IMR-90 (cell line): ENCODE measurements at regions not wholly inside any gene's neighbourhood (a gene's known extent, or its start where the extent isn't known, plus 50 kb on each side); places are given as distances from the start of the nearest gene placed in this dataset.

Experiments used
- CEBPB ChIP-seq: IDR thresholded peaks from 2 replicates; pipeline ENCODE4 v1.6.1; 2012; ENCODE audit warnings: low read depth, low read length, improper control_type of control experiment
- CHD1 ChIP-seq: IDR thresholded peaks from 2 replicates; pipeline ENCODE4 v1.6.1; 2012; ENCODE audit warnings: low read depth, low read length, improper control_type of control experiment
- CTCF ChIP-seq: conservative IDR thresholded peaks from 2 replicates; pipeline ENCODE4 v1.5.1; 2012; ENCODE audit warnings: mild to moderate bottlenecking, low read depth, low read length, improper control_type of control experiment
- MAFK ChIP-seq: IDR thresholded peaks from 2 replicates; pipeline ENCODE4 v1.6.1; 2012; ENCODE audit warnings: low read depth, low read length, improper control_type of control experiment
- MAZ ChIP-seq: IDR thresholded peaks from 2 replicates; pipeline ENCODE4 v1.6.1; 2012; ENCODE audit warnings: low read depth, mild to moderate bottlenecking, low read length, improper control_type of control experiment, moderate library complexity, borderline replicate concordance
- MXI1 ChIP-seq: IDR thresholded peaks from 2 replicates; pipeline ENCODE4 v1.6.1; 2012; ENCODE audit warnings: low read depth, mild to moderate bottlenecking, low read length, moderate library complexity, borderline replicate concordance
- NFE2L2 ChIP-seq: fragments of 150-350 bp; IDR thresholded peaks from 2 replicates; pipeline ENCODE4 v1.6.1; 2016; ENCODE audit warnings: low read depth, mild to moderate bottlenecking, low read length
- POLR2A ChIP-seq: IDR thresholded peaks from 2 replicates; pipeline ENCODE4 v1.6.1; 2012; ENCODE audit warnings: mild to moderate bottlenecking, low read depth, low read length
- RAD21 ChIP-seq: IDR thresholded peaks from 2 replicates; pipeline ENCODE4 v1.6.1; 2012; ENCODE audit warnings: low read length, improper control_type of control experiment
- RCOR1 ChIP-seq: IDR thresholded peaks from 2 replicates; pipeline ENCODE4 v1.6.1; 2012; ENCODE audit warnings: mild to moderate bottlenecking, low read length, improper control_type of control experiment; ENCODE audit not compliant: insufficient replicate concordance
- RFX5 ChIP-seq: IDR thresholded peaks from 2 replicates; pipeline ENCODE4 v1.8.0; 2012; ENCODE audit warnings: low read depth, mild to moderate bottlenecking, low read length, moderate library complexity
- USF2 ChIP-seq: fragments of 150-350 bp; IDR thresholded peaks from 2 replicates; pipeline ENCODE4 v1.6.1; 2017; ENCODE audit warnings: mild to moderate bottlenecking, antibody characterized with exemption, low read length, low read depth

DNA sequence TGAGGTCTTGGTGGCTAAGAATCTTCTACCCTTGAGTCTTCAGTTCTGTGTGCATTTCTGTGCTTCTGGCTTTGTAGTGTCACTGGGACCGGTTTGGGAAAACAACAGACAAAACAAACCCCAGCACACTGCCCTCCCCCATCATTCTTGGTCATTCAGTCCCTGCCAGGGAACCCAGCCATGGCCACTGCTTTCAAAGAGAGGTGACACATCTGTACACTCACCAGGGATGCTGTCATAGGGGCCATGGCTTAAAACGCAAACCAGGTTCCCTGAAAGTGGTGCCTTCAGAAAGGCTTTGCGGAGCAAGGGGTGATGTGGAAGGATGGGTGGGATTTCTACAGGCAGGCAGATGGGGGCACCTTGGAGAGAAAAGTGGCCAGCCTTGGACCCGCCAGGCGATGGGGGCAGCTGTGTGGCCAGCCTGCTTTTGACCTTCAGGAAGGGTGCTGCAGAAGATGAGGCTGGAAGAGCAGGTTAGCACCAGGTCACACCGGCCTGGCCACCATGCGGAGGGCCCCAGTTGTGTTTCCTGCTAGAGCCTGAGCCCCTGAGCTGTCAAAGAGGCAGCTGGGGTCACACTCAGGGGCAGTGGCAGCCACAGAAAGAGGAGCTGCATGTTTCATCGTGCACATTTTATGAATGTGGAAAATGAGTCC lies 101.3 kb downstream of the INHBB start:
- no peak for TF ChIP-seq POLR2A
- no peak for TF ChIP-seq MAFK
- TF ChIP-seq CHD1: no peak
- no peak for TF ChIP-seq CTCF
- TF ChIP-seq RCOR1: no peak
- no peak for TF ChIP-seq NFE2L2
- TF ChIP-seq RAD21: no peak
- no peak for TF ChIP-seq RFX5
- no peak for TF ChIP-seq MAZ
- no peak for TF ChIP-seq MXI1
- no peak for TF ChIP-seq USF2
- no peak for TF ChIP-seq CEBPB
